ENCODE measurements at regions not wholly inside any gene's neighbourhood (a gene's known extent, or its start where the extent isn't known, plus 50 kb on each side); places are given as distances from the start of the nearest gene placed in this dataset.

- intact Hi-C loops (cut with DNase I), result no loop called here
- ATAC-seq (peak in 1 of 2 donors; percentile 46), DNase-seq (no peak)
Measured at GRCh38 chr6:149209871-149210775, 107.4 kb upstream of the TAB2 start.

GRCh38 chr6:149211046-149211571 lies 106.4 kb upstream of the TAB2 start:
- ATAC-seq (peak in 1 of 2 donors; percentile 8), DNase-seq (no peak)
- intact Hi-C loops (cut with DNase I), result no loop called here

DNA sequence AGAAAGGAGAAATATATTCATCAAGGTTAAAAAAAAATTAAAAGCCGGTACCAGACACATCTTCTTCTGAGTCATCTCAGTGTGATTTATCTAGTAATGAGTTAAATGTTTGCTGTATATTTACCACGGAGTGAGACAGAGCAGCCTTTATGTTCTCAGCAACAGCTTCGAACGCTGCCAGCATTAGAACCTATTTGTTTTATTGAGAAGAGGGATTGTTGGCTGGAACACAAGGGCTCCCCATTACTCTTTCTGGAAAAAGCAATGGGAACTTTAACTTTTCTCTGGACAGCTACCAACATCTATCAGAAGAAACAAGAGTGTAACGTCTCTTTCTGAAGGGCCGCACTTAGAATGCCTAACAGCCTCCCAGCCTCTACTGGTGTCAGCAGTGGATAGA lies 105.3 kb upstream of the TAB2 start:
- ATAC-seq, result no peak
- no peak for DNase-seq
- intact Hi-C loops (cut with DNase I), result no loop called here

DNA sequence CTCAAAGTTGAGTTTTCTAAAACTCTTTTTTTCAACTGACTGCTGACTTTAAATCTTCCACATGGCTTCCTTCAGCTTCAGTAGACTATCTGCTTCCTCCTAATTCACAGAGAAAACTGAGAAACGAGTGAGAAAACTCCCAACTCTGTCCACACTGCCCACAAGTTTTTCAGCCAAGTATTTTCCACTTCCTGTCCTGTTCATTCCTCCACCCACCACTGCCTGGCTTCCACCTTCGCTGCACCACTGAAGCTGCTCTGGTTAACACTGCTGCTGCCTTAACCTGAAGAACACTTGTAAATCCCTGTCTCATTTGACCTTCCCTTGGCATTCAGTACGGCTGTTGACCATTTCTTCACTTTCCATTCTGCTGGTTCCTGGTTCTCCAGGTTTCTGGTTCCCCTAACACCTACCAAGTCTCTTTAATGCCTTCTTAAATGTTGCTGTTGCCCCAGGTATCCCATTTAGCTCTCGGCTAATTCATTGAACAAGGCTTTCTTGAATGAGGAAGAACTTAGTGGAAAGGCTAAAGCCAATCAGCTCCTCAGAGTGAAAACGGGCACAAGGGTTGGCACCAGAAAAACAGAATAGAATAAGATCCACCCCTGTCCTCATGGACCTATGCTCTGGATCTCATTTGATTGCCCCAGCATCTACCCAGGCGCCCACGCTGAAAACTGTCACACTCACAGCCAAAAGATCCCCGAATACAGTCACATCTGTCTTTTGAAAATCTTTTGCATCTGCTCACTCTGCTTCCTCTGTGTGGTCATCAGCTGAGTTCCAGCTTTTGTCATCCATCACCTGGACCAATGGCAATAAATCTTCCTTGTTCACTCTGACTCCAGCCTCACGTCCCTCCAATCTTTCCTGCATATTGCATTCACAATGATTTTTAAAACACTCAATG lies 104.4 kb upstream of the TAB2 start:
- no peak for ATAC-seq
- no peak for DNase-seq
- intact Hi-C loops (cut with DNase I), result no loop called here

DNA sequence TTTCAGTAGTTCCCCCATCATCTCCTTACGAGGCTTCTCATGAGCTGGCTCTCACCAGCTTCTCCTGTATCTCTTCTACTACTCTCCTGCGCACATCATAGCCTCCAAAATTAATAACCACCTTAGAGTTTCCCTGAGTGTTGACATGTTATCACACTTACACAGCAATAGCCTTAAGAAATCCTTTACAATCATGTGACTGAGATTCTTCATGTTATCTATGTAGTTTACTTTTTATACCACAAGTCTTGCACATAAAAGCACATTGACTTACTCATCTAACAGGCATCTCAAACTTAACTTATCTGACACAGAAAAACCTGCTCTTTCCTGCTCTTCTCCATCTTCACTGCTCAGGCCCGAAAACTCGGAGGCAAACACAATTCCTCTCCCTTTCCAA lies 103.7 kb upstream of the TAB2 start:
- intact Hi-C loops (cut with DNase I), result no loop called here
- DNase-seq, result no peak
- ATAC-seq, result peak in 1 of 2 donors; percentile 57

- no peak for ATAC-seq
- DNase-seq, result no peak
- intact Hi-C loops (cut with DNase I), result no loop called here
Measured at GRCh38 chr6:149216459-149216858, 101.1 kb upstream of the TAB2 start.

DNA sequence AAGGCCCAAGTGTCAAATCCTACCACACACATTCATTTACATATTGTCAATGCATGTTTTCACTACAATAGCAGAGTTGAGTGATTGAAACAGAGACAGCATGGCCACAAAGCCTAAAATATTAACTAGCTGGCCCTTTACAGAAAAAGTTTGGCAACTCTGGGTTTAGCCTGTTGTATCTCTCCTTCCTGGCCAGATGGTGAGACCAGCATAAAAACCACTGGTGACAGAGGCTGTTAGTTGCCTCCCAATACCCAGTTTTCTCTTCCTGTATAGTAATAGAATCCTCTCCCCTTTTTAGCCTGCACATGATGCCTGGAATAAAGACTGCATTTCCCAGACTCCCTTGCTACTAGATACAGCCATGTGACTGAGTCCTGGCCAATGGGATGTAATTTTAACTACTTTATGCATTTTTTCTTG lies 100.0 kb upstream of the TAB2 start:
- intact Hi-C loops (cut with DNase I), result no loop called here
- no peak for DNase-seq
- ATAC-seq, result no peak

DNA sequence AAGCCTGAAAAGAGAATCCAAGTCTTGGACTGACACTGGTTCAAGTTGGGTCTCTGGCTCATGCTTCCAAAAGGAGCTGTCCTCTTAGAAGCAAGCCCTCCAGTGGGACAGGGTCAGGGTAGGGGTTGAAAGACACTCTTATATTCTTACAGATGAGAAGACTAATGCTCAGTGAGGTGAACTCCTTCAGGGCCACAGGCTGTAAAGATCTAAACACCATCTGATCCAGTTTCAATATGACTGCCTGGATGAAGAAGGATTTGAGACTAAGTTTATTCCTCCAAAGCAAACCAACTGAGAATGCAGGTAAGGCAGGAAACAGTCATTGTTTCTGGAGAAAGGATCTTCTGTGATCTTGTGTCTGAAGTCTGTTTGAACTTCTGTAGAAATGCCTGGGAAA lies 99.0 kb upstream of the TAB2 start:
- intact Hi-C loops (cut with DNase I), result no loop called here
- ATAC-seq, result no peak

DNA sequence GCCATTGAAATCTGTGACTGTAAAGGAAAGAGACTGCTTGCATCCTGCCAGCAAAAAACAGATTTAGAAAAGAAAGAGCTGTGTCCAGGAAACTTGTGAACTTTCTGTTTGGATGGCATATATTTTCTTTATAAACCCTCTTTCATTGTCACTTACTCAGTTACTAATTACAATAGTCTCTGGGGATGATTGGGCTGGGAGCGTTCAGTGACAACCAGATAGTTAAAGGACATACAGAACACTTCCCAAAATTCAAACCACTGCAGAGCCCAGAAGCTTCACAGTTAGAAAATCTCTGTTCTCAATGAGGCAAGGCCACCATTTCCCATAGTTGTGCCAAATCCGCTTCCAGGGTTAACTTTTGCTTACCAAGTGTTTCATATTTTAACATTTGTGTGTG lies 98.6 kb upstream of the TAB2 start:
- intact Hi-C loops (cut with DNase I), result no loop called here
- ATAC-seq, result no peak
- DNase-seq, result no peak

More for the DNA sequence above, 99.0 kb upstream of the TAB2 start:
- DNase-seq, result no peak

DNA sequence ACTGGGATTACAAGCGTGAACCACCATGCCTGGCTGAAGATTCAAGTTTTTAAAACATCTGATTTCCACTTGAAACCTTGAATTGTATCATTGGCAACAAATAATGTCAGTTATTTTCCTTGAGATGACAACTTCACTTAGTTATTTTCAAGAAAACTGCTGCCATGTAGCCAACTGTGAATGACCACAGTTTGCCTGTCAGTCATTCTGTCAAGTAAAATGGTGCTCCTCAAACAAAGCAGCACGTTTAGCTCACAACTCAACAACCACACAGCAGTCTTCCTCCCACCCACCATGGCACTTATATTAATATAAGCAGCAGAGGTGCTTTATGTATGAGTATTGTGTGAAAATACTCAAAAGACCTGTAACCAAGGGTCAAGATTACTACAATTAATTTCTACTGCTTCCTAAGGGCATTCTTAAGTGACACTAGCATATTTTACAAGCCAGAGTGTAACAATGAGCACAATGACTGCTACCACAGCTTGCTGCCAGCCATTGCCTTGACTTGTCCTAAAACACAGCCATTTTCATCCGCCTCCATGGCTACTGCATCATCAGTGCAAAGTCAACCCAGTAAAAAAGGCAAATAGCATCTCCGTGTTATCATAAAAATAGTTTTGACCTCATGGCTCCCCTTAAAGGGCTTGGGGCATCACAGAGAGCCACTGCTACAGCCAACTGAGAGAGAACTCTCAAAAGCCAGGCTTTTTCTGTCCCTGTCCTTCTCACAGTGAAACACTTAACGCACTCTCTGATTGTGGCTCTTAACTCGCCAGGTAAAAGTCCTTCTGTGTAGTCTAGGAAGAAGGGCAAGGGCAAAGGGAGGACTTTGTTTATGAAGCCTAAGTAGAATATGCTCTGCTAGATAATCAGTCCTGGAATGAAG lies 96.4 kb upstream of the TAB2 start:
- intact Hi-C loops (cut with DNase I), result no loop called here
- DNase-seq, result no peak
- ATAC-seq, result no peak

- intact Hi-C loops (cut with DNase I), result no loop called here
- ATAC-seq, result no peak
- DNase-seq, result no peak
Measured at GRCh38 chr6:149221774-149222070, 95.8 kb upstream of the TAB2 start.

DNA sequence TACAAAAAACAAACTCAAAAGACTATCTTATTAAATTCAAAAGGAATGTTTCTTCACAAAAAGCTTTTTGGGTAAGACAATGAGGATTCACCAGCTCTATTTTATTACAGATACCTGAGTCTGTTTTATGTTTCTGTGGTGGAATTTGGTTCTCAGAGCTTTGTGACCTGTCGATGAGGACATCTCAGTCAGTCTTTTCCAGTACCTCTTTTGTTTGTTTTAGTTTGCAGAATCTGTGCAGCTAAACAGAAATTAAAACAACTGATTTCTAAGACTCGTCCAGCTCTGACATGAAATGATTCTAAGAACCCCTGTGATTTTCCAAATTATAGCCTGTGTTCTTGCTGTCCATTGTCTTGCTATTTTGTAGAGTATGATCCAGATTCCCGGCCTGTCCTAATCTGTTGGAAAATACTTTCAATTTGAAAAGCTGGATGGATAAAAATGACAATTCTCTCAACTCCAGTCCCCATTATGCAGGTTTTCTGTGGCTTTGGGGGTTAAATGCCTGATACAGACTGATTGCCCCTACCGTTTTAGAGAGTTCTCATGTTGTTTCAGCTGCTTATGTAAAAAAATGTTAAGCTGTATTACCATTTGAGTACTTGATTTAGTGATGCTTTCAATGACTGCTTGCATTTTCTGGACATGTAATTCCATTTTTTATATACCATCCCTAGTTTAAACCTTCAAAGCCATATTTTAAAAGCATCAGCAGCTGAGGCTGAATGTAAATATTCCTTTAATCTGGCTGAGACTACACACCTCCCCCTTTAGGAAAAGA lies 94.2 kb upstream of the TAB2 start:
- intact Hi-C loops (cut with DNase I), result no loop called here
- ATAC-seq (no peak), DNase-seq (no peak)

DNA sequence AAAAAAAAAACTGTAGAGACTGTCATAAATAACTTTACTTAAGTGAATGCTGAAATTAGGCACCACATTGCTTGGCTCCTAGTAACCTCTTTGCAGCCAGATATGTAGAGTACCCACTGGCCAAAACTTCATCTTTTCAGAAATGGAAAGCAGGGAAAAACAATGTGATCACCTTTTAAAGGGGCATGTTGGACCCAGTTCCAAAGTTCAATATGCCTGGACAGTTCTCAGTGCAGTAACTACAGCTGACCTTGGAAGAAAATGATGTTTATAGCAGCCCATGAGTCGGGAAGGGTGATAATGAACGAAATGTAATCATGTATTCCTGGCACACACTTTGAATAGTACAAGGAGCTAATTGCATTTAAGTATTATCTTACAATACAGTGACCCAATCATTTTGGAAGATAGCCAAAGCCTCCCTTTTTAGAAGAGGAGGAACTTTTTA lies 93.6 kb upstream of the TAB2 start:
- intact Hi-C loops (cut with DNase I), result no loop called here
- no peak for DNase-seq

DNA sequence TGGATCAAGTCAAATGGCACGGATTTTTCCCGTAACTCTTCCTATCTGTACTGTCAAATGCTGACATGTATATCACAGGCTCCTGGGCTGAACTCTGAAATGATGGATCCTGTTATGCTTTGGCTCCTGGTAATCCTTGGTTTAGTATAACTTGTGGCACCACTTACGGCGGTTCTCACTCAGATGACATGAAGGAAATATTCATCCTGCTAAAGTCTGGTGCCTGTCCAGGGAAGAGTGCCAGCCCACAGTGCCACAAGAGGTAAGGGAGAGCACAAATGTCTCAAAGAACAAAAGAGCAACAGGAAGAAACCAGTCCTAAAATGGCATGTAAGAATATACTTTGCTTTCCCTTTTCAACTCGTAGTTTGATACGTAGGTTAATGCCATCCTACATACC lies 93.1 kb upstream of the TAB2 start:
- ATAC-seq (peak in 1 of 2 donors; percentile 38), DNase-seq (no peak)

More for the DNA sequence above, 93.6 kb upstream of the TAB2 start:
- ATAC-seq, result peak in 1 of 2 donors; percentile 54

DNA sequence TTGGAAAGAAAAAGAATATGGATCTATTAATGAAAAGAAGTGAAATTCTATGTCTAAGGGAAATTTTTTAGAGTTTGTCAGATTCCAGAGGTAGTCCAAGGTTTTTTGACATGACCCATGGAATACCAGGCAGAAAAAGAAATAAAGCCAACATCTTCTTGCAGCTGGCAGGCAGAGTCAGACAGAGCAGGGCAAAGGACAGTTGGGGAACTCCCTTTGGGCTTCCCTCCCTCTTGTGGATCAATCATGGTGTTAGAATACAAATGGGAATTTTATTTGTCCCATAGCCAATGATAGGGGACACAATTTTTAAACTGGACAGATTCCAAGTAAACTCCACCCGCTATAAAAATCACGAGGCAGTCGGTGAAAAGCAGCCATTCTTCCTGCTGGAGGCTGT lies 92.1 kb upstream of the TAB2 start:
- intact Hi-C loops (cut with DNase I), result no loop called here
- ATAC-seq (peak in 1 of 2 donors; percentile 38), DNase-seq (no peak)

More for the DNA sequence above, 93.1 kb upstream of the TAB2 start:
- intact Hi-C loops (cut with DNase I), result no loop called here

DNA sequence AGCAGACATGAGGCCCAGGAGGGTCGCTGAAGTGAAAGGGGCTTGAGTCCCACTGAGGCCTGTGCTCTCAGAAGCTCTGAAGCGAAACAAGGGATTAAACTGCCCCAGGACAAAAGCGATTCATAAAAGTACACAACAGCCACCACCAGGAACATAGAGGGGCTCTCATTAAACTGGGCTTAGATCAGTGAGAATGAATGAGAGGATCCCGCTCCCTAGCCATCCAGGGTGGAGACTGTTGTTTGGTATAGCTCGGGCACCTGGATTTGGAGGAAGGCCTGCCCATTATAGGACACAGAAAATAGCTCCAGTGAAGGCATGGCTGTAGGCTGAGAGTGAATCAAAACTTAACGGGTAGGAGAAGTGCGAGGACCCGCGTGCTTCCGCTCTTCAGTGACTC lies 91.6 kb upstream of the TAB2 start:
- intact Hi-C loops (cut with DNase I), result no loop called here
- ATAC-seq (no peak), DNase-seq (no peak)

DNA sequence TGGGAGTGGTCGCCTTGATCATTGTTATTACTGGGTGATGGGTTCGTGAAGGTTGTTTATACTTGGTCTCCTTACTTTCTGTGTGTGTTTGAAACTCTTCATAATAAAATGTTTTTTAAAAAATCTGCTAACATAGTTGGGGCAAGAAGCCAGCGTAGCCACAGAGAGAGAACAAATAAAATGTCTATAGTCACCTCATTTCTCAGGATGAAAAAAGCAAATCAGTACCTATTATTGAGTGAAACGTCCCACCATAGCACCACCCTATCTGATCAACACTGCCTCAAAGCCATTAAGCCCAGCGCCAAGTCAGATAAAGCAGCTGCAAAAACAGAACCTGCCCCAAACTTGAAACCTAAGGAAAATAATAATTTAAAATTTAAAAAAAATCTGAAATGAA lies 89.7 kb upstream of the TAB2 start:
- ATAC-seq (no peak), DNase-seq (no peak)
- intact Hi-C loops (cut with DNase I), result no loop called here

GRCh38 chr6:149228311-149228955 lies 89.1 kb upstream of the TAB2 start:
- no peak for ATAC-seq
- no peak for DNase-seq
- intact Hi-C loops (cut with DNase I), result no loop called here
